ENCODE measurements at regions not wholly inside any gene's neighbourhood (a gene's known extent, or its start where the extent isn't known, plus 50 kb on each side); places are given as distances from the start of the nearest gene placed in this dataset.

- TF ChIP-seq POLR2AphosphoS5 (IDR thresholded peaks at IDR 0.05; ENCODE audit: insufficient read depth in 1 of 2, low read depth in 1 of 2) (no peak), POLR2A (IDR thresholded peaks at IDR 0.05) (no peak)
These were observed 841.2 kb downstream of the TUSC7 start for GRCh38 chr3:117550766-117551165.
